K562 (cell line): ENCODE measurements at regions not wholly inside any gene's neighbourhood (a gene's known extent, or its start where the extent isn't known, plus 50 kb on each side); places are given as distances from the start of the nearest gene placed in this dataset.

Experiments
- BRF2 ChIP-seq: IDR thresholded peaks from 3 replicates; pipeline ENCODE4 v1.6.1; 2011; ENCODE audit warnings: borderline replicate concordance, mild to moderate bottlenecking; ENCODE audit not compliant: insufficient read length, insufficient read depth
- CEBPZ ChIP-seq: fragments of 150-350 bp; IDR thresholded peaks from 2 replicates; pipeline ENCODE4 v1.6.1; 2014; ENCODE audit warnings: low read depth, mild to moderate bottlenecking, low read length, borderline replicate concordance
- CTCF ChIP-seq, 3 experiments: IDR thresholded peaks in 2 of 3; conservative IDR thresholded peaks in 1 of 3; 2 replicates each; pipeline ENCODE4 v1.5.1; 2011 to 2012; ENCODE audit warnings: low read length in 3 of 3, mild to moderate bottlenecking in 3 of 3, control low read depth in 2 of 3, improper control_type of control experiment in 1 of 3, inconsistent platforms in 1 of 3, low read depth in 1 of 3, mixed read lengths in 1 of 3, moderate library complexity in 1 of 3; ENCODE audit not compliant: insufficient read depth in 2 of 3
- ELK1 ChIP-seq: sonication (generic); formaldehyde crosslinking; IDR thresholded peaks from 2 replicates; pipeline ENCODE4 v1.8.1; 2022; ENCODE audit warnings: missing genetic modification reagents
- GTF2F1 ChIP-seq: IDR thresholded peaks from 2 replicates; pipeline ENCODE4 v1.6.1; 2011; ENCODE audit warnings: low read depth, low read length, improper control_type of control experiment
- HCFC1 ChIP-seq: IDR thresholded peaks from 2 replicates; pipeline ENCODE4 v1.6.1; 2012; ENCODE audit warnings: low read depth, low read length, improper control_type of control experiment
- MEF2D ChIP-seq: conservative IDR thresholded peaks from 2 replicates; pipeline ENCODE4 v1.6.1; 2016; ENCODE audit warnings: low read depth, missing genetic modification characterization, missing compliant biosample characterization
- NR2F6 ChIP-seq: fragments of 450-650 bp; formaldehyde crosslinking; IDR thresholded peaks from 2 replicates; pipeline ENCODE4 v1.4.0; 2020; ENCODE audit warnings: mild to moderate bottlenecking
- POLR2AphosphoS5 ChIP-seq: IDR thresholded peaks from 2 replicates; pipeline ENCODE4 v1.6.1; 2011; ENCODE audit warnings: mild to moderate bottlenecking, low read depth, low read length, moderate library complexity; ENCODE audit not compliant: control insufficient read depth, insufficient read depth
- RNF2 ChIP-seq: sonication (generic); IDR thresholded peaks from 2 replicates; pipeline ENCODE4 v1.6.1; 2016
- TAF1 ChIP-seq: IDR thresholded peaks from 2 replicates; pipeline ENCODE4 v1.6.1; 2011; ENCODE audit warnings: mild to moderate bottlenecking, low read length, moderate library complexity; ENCODE audit not compliant: insufficient read depth, control insufficient read depth, severe bottlenecking; ENCODE audit errors: extremely low read depth
- ZC3H8 ChIP-seq: fragments of 450-650 bp; IDR thresholded peaks from 2 replicates; pipeline ENCODE4 v1.6.1; 2017
- ZNF444 ChIP-seq: fragments of 250-450 bp; sonication (Bioruptor Pico); IDR thresholded peaks from 2 replicates; pipeline ENCODE4 v1.4.0; 2020; ENCODE audit warnings: mild to moderate bottlenecking, moderate library complexity
- ZNF717 ChIP-seq: fragments of 250-450 bp; sonication (Bioruptor Pico); IDR thresholded peaks from 2 replicates; pipeline ENCODE4 v1.5.0; 2021

GRCh38 chr14:76576047-76576741 lies 185.1 kb upstream of the VASH1 start:
- TF ChIP-seq RNF2: no peak
- TF ChIP-seq CTCF (IDR thresholded peaks at IDR 0.05 in 2 of 3, conservative IDR thresholded peaks at IDR 0.05 in 1 of 3; ENCODE audit: insufficient read depth in 2 of 3, low read depth in 1 of 3, low read length in 3 of 3): no peak
- no peak for TF ChIP-seq GTF2F1
- no peak for TF ChIP-seq HCFC1
- TF ChIP-seq TAF1: no peak
- TF ChIP-seq POLR2AphosphoS5: no peak
- no peak for TF ChIP-seq CEBPZ
- no peak for TF ChIP-seq ZC3H8
- TF ChIP-seq NR2F6 (CRISPR knock-in tag): no peak
- TF ChIP-seq BRF2: no peak
- TF ChIP-seq ZNF717 (CRISPR knock-in tag): no peak
- no peak for TF ChIP-seq ELK1 (CRISPR knock-in tag)
- no peak for TF ChIP-seq MEF2D (tag)
- TF ChIP-seq ZNF444 (CRISPR knock-in tag): no peak
